GM12892 (cell line): ENCODE measurements at regions not wholly inside any gene's neighbourhood (a gene's known extent, or its start where the extent isn't known, plus 50 kb on each side); places are given as distances from the start of the nearest gene placed in this dataset.
A peak's percentile ranks its signal among the peaks of the same experiment; 100 is the strongest.

Experiments
- DNase-seq: peaks from one replicate; pipeline ENCODE4 v3.0.0; 2011; ENCODE audit not compliant: insufficient read length
- FAIRE-seq: peaks from 2 replicates; lab custom pipeline; 2011; peaks lifted over from hg19 to GRCh38; lab: Jason Lieb, UNC
- POLR2A ChIP-seq: IDR thresholded peaks from 2 replicates; pipeline ENCODE4 v1.6.1; 2011; ENCODE audit warnings: low read depth, low read length, control low read depth
- POLR2AphosphoS5 ChIP-seq: IDR thresholded peaks from 2 replicates; pipeline ENCODE4 v1.6.1; 2011; ENCODE audit warnings: low read depth, low read length, control low read depth
- TAF1 ChIP-seq: IDR thresholded peaks from 2 replicates; pipeline ENCODE4 v1.6.1; 2011; ENCODE audit warnings: low read depth, mild to moderate bottlenecking, control low read depth, low read length, borderline replicate concordance

DNA sequence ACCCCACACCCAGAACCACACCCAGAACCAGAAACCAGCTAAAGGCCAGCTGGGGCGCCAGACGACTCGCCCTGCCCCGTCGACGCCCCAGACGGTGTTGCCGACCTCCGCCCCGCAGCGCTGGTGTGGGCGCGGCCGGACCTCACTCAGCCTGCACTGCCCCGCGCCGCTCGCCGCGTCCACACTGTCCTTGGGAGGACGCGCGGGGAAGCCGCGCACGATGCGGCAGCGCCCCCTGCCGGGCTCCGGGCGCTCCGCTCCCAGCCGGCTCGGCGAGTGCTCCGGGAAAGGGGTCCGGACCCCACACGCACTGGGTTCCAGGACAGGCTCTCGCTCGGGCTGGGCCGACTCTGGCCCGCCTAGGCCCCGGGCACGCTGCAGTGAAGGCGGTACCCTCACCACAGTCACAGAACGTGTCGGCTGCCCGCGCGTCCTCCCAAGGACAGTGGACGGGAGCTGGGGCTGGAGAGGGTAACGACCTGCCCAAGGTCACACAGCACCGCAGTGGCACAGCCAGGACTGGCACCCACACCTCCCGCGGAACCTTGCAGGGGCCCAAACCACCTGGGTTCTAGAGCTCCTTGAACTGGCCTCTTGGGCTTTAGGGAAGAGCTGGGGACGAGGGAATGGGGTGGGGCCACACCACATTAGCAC lies 90.2 kb downstream of the DMRTA2 start:
- DNase-seq (peak; percentile 75), FAIRE-seq (peak; percentile 9)
- TF ChIP-seq POLR2A (no peak), POLR2AphosphoS5 (no peak), TAF1 (no peak)

- TF ChIP-seq POLR2AphosphoS5: no peak
- no peak for TF ChIP-seq POLR2A
- no peak for TF ChIP-seq TAF1
- DNase-seq (no peak), FAIRE-seq (no peak)
Measured at GRCh38 chr1:50329332-50329932, 93.8 kb downstream of the DMRTA2 start.

DNA sequence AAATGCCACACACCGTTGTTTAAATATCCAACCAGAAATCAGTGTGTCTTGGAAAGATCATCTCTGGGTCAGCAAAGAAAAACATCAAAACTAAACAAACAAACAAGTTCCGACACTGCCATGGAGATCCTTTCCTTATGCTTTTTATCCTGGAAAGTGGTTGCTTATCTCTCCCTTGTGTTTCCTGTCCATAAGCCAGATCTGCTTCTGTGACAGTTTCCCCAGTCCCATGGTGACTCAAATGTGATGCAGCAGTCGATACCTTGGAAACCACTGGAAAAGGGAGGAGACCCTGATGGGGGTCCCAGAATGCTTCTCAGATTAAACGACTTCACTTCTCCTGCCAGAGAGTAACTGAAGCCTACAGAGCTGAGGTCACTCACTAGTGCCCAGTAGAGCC lies 94.7 kb downstream of the DMRTA2 start:
- TF ChIP-seq POLR2AphosphoS5 (no peak), POLR2A (no peak), TAF1 (no peak)
- no peak for FAIRE-seq
- no peak for DNase-seq

DNA sequence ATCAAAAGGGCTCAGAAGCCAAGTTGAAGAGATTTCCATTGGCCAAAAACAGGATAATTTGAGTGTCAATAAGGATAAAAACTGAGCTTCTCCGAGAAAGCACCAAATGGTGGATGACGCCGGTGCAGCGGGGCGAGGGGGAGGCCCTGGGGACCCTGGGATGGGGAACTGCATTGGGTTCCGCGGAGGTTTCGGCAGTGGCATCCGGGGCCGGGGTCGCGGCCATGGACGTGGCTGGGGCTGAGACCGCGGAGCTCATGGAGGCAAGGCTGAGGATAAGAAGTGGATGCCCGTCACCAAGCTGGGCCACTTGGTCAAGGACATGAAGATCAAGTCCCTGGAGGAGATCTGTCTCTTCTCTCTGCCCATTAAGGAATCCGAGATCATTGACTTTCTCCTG lies 97.2 kb downstream of the DMRTA2 start:
- FAIRE-seq (no peak), DNase-seq (no peak)
- TF ChIP-seq TAF1 (no peak), POLR2A (no peak), POLR2AphosphoS5 (no peak)

DNA sequence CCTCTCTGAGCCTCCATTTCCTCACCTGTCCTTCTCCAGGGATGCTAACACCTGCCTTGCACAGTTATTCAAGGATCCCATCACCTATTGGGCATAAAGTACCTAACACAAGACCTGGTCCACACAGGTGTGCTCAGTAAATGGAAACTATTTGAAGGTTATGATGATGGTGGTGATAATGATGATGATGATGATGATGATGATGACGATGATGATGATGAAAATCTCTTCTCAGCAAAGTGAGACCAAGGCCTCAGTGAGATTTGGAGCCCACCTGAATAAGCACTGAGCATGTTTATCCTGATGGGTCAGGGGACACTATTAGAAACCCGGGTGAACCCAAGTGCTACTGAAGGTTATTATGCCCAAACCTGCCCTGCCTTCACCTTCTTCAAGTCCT lies 100.7 kb downstream of the DMRTA2 start:
- FAIRE-seq: no peak
- TF ChIP-seq TAF1 (no peak), POLR2A (no peak), POLR2AphosphoS5 (no peak)
- DNase-seq: no peak

DNA sequence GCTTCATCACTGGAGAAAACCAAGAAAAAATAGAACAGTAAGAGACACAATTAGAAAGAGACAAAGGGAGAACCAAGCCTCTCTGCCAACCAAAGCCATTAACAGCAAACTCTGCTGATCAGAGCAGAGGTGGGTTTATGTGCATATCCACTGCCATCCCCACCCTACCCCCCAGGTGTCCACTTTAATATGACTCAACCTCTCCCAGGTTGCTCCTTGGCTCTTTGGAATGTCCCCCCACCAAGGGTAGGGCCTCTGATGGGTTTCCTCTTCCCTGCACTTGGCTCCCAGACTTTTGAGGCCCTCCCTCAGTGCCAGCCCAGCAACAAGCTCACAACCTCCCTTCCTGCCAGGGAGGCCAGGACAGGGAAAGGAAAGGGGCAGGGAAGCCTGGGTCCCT lies 104.8 kb downstream of the DMRTA2 start:
- no peak for DNase-seq
- no peak for FAIRE-seq
- TF ChIP-seq POLR2AphosphoS5 (no peak), POLR2A (no peak), TAF1 (no peak)

GRCh38 chr1:50308878-50309277 lies 114.4 kb downstream of the DMRTA2 start:
- FAIRE-seq (no peak), DNase-seq (no peak)

DNA sequence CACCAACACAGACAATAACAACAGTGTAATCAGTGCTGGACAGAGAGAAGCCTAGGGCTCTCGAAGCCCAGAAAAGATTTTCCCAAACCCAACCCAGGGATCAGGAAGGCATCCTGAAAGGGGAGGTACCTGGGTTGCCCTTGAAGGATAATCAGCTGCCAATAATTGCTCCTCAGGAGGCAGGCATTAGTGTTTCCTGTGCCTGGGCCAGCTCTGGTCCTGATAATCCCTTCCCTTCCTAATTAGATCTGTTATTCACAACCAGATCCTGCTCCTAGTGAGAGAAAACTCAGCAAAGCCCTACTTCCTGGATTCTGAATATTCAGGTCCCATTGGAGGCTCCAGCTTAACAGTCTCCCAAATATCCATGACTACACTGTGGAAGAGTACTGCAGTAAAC lies 117.4 kb downstream of the DMRTA2 start:
- FAIRE-seq: no peak
- TF ChIP-seq POLR2A (no peak), TAF1 (no peak), POLR2AphosphoS5 (no peak)
- DNase-seq: no peak

More at GRCh38 chr1:50308878-50309277, 114.4 kb downstream of the DMRTA2 start:
- TF ChIP-seq TAF1 (no peak), POLR2A (no peak), POLR2AphosphoS5 (no peak)

DNA sequence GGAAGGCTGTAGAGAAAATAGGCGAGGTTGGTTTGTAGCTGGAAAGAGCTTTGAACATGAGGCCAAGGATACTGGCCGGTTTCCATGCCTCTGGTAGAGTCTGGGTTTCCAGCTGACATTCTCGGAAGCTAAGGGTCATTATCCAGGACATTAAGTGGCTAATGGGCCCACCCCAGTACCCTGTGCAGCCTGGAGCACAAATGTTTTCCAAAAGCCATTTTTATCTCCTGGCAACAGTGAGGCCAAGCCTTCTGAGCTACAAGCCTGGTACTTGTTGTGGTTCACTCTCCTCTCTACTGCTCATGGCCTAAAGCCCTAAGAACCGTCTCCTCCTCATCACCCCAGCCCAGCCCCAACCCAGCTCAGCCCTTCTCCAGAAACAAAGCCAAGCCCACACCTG lies 122.9 kb downstream of the DMRTA2 start:
- FAIRE-seq (no peak), DNase-seq (no peak)
- TF ChIP-seq TAF1 (no peak), POLR2A (no peak), POLR2AphosphoS5 (no peak)

DNA sequence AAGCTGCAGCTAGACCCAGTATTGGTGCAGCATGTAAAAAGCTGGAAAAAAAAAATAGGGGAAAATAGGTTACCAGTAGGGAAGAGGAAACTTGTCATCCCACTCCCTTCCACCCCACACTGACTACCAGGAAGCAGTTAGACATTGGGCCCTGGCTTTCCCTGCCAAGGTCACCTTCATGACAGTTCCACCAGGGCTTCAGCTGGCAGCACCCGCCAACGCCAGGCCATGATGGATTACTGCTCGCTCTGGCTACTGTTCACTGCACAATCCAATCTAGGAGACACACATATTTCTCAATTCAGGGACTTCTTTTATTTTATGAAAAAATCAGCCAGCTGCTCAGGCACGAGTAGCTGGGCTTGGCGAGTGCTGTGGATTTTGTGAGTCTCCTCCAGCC lies 127.7 kb downstream of the DMRTA2 start:
- no peak for TF ChIP-seq POLR2AphosphoS5
- no peak for TF ChIP-seq POLR2A
- no peak for TF ChIP-seq TAF1

DNA sequence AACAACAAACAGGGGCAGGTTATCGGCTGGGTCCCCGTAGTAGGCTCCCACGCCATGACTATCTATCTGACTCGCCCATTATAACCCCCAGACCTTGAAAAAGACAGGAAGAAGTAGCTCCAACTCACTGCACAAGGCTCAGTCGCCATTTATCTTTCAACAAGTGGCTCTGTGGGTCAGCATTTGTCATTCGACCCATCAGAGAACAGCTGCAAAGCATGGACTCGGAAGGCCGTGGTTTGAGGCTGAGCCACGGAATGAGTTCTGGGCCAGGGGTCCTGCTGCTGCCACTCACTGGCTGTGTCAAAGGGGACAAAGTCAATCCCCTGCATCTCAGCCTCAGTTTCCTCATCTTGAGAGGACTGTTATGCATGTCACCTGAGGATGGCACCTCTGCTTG lies 131.0 kb downstream of the DMRTA2 start:
- no peak for FAIRE-seq
- no peak for TF ChIP-seq POLR2A
- TF ChIP-seq POLR2AphosphoS5: no peak
- TF ChIP-seq TAF1: no peak
- no peak for DNase-seq

More for the DNA sequence above, 127.7 kb downstream of the DMRTA2 start:
- DNase-seq (no peak), FAIRE-seq (no peak)

DNA sequence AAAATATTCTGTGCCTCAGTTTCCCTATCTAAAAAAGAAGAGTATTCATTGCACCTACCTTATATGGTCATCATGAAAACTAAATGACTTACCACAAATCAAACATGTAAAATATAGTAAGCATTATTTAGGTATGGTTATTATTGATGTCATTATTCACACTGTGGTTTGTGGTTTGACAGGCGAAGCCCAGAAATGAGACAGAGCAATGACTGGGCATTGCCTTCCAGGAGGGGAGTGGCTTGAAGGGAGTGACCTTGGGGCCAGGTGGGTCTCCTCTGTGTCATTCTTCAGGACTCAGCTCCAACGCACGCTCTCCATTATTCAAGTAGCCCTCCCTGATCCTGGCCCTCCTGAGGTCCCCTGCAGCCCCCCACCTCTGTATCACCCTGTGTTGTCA lies 133.7 kb downstream of the DMRTA2 start:
- TF ChIP-seq POLR2A: no peak
- TF ChIP-seq TAF1: no peak
- TF ChIP-seq POLR2AphosphoS5: no peak
- no peak for FAIRE-seq

More for the DNA sequence above, 133.7 kb downstream of the DMRTA2 start:
- no peak for DNase-seq
